GM21381 (cell line): ENCODE measurements at regions not wholly inside any gene's neighbourhood (a gene's known extent, or its start where the extent isn't known, plus 50 kb on each side); places are given as distances from the start of the nearest gene placed in this dataset.

Experiments used
- ATAC-seq: cut with Tn5 transposase; IDR thresholded peaks from one replicate; pipeline ENCODE4 v1.9.1; 2021; ENCODE audit warnings: mild to moderate bottlenecking, moderate library complexity; ENCODE audit not compliant: unreplicated experiment

GRCh38 chr3:188940573-188940932 is 231.2 kb upstream of the TPRG1 start:
- ATAC-seq = no peak

- ATAC-seq = no peak
Observed at GRCh38 chr3:188941103-188941502, 230.7 kb upstream of the TPRG1 start.

GRCh38 chr3:188942191-188942590 is 229.6 kb upstream of the TPRG1 start:
- no peak for ATAC-seq

GRCh38 chr3:188943591-188943990 is 228.2 kb upstream of the TPRG1 start:
- ATAC-seq = no peak

GRCh38 chr3:188944108-188944507 is 227.7 kb upstream of the TPRG1 start:
- no peak for ATAC-seq

GRCh38 chr3:188946351-188947240 is 225.2 kb upstream of the TPRG1 start:
- no peak for ATAC-seq

- no peak for ATAC-seq
Observed at GRCh38 chr3:188947401-188948280, 224.1 kb upstream of the TPRG1 start.

GRCh38 chr3:188948281-188948996 is 223.3 kb upstream of the TPRG1 start:
- no peak for ATAC-seq

- no peak for ATAC-seq
Observed at GRCh38 chr3:188948997-188949389, 222.8 kb upstream of the TPRG1 start.

- no peak for ATAC-seq
Observed at GRCh38 chr3:188949456-188949855, 222.3 kb upstream of the TPRG1 start.

- ATAC-seq = no peak
Observed at GRCh38 chr3:188949996-188950395, 221.8 kb upstream of the TPRG1 start.

- no peak for ATAC-seq
Observed at GRCh38 chr3:188950832-188951489, 220.8 kb upstream of the TPRG1 start.

GRCh38 chr3:188951734-188952133 is 220.0 kb upstream of the TPRG1 start:
- no peak for ATAC-seq

GRCh38 chr3:188954590-188955208 is 217.1 kb upstream of the TPRG1 start:
- ATAC-seq = peak; percentile 55

- ATAC-seq = no peak
Observed at GRCh38 chr3:188955919-188956318, 215.9 kb upstream of the TPRG1 start.

GRCh38 chr3:188956839-188957489 is 214.8 kb upstream of the TPRG1 start:
- no peak for ATAC-seq

- no peak for ATAC-seq
Observed at GRCh38 chr3:188959013-188959412, 212.8 kb upstream of the TPRG1 start.

GRCh38 chr3:188962253-188963247 is 209.2 kb upstream of the TPRG1 start:
- ATAC-seq = no peak

- ATAC-seq = no peak
Observed at GRCh38 chr3:188964957-188965356, 206.8 kb upstream of the TPRG1 start.
